Heart right ventricle (tissue), 16 donors: ENCODE measurements at regions not wholly inside any gene's neighbourhood (a gene's known extent, or its start where the extent isn't known, plus 50 kb on each side); places are given as distances from the start of the nearest gene placed in this dataset.
"Not testable (repeated sequence)": the region's sequence is repeated elsewhere in the genome, so short reads cannot be mapped to it uniquely, and the experiment has no call there.

ENCODE experiments used
- ATAC-seq, 8 donors: fragments of 200-7000 bp; cut with Tn5 transposase; one replicate each; pipeline ENCODE4 v1.9.1; 2020; ENCODE audit warnings: mild to moderate bottlenecking in 8 of 8, moderate library complexity in 8 of 8, moderate number of reproducible peaks in 1 of 8
- DNase-seq, 2 donors: peaks; one replicate each; pipeline ENCODE4 v3.0.0-alpha.2; 2020
- H3K27ac ChIP-seq, 10 donors: fragments of 200-600 bp; sonication (generic) in 2 of 10; one replicate each; pipeline versions ENCODE4 v1.5.0 to v1.8.0; 2020 to 2022; ENCODE audit warnings: mild to moderate bottlenecking in 3 of 10
- H3K27me3 ChIP-seq, 7 donors: fragments of 200-600 bp; one replicate each; pipeline ENCODE4 v1.8.0; 2021 to 2022; ENCODE audit warnings: mild to moderate bottlenecking in 2 of 7
- H3K36me3 ChIP-seq, 9 donors: fragments of 200-600 bp; sonication (generic) in 1 of 9; one replicate each; pipeline versions ENCODE4 v1.5.0 to v1.8.0; 2020 to 2022; ENCODE audit warnings: mild to moderate bottlenecking in 2 of 9
- H3K4me1 ChIP-seq, 9 donors: fragments of 200-600 bp; sonication (generic) in 1 of 9; one replicate each; pipeline versions ENCODE4 v1.5.0 to v1.8.0; 2020 to 2022; ENCODE audit warnings: mild to moderate bottlenecking in 4 of 9
- H3K4me3 ChIP-seq, 10 donors: fragments of 200-600 bp; sonication (generic) in 2 of 10; one replicate each; pipeline versions ENCODE4 v1.5.0 to v1.8.0; 2020 to 2022; ENCODE audit warnings: mild to moderate bottlenecking in 7 of 10, moderate library complexity in 2 of 10
- H3K9me3 ChIP-seq, 11 donors: fragments of 200-600 bp in 10 of 11; sonication (generic) in 2 of 11; one replicate each; pipeline versions ENCODE4 v1.5.0 to v1.8.0; 2013 to 2022; ENCODE audit warnings: mild to moderate bottlenecking in 2 of 11, control low read depth in 1 of 11, moderate library complexity in 1 of 11
- CTCF ChIP-seq, 9 donors: fragments of 200-600 bp; sonication (generic) in 2 of 9; IDR thresholded peaks; one replicate each; pipeline versions ENCODE4 v1.5.0 to v1.8.0; 2021 to 2022; ENCODE audit warnings: antibody characterized with exemption in 9 of 9, mild to moderate bottlenecking in 5 of 9, moderate library complexity in 1 of 9
- WGBS, 2 donors: extraction: QIAGEN DNeasy Blood & Tissue Kit; methylation state at CpG; one replicate each; pipeline ENCODE4 v1.1.7; 2013; ENCODE audit warnings: inconsistent platforms in 1 of 2; 5-methylcytosine and 5-hydroxymethylcytosine counted together
- intact Hi-C, 10 donors: fragments of 100-400 bp; cut with DNase I; formaldehyde crosslinking; loops; one replicate each; pipeline versions ENCODE4 v1.11.1 to v1.14.2; 2022
- donor health status: Arrhythmogenic right ventricular cardiomyopathy.
- donor health status: ischemic (EF 13 %, LVEDD 7.1; RV severe dilation, severe dysfunction).
- donor health status: healthy with polysubstance abuse.
- donor health status: DM: no; HTN: yes; CAD: no.
- donor health status: DM: no; HTN: no; CAD: no.
- donor health status: ischemic (EF 25% LVEDD 6.9; RV normal size, moderate dysfunction).
- donor health status: ischemic (EF 25% LVEDD 5.7; RV mildly dilated, moderate dysfunction).
- donor health status: healthy.
- donor health status: DM: yes; HTN: yes; CAD: no.
- donor health status: Ischemic cardiomyopathy.
- donor health status: ischemic (EF 35%, LVEDD 5.7; RV mildly dilated, moderate dysfunction).
- donor health status: nonischemic (EF 11% LVEDD 7.7; RV severe dilation, severe dysfunction).
- donor health status: DM: yes; HTN: yes; CAD: no.
- donor health status: PGD.
- donor health status: ischemic (EF 29% LVEDD 5.4; RV normal size, mild dysfunction).
- donor health status: nonischemic (EF 23%, LVEDD 6.1; RV moderate dilation, normal function).

- 49 to 67% methylated on average over 1 of the region's 1 CpG for WGBS, 2 donors
- peaks cover 0 to 39% (median 0%) of the 10 kb centered on the region in 11 donors for H3K9me3 ChIP-seq
- no peak for TF ChIP-seq CTCF (IDR thresholded peaks at IDR 0.05)
- no peaks in the 10 kb centered on the region for H3K36me3 ChIP-seq
- H3K4me3 ChIP-seq: no peak overlapping the region
- intact Hi-C loops: no loop called here
- no peak overlapping the region for H3K27ac ChIP-seq
- no peaks in the 10 kb centered on the region for H3K27me3 ChIP-seq
- no peak for ATAC-seq
- no peaks in the 10 kb centered on the region for H3K4me1 ChIP-seq
- DNase-seq: no peak
Observed at GRCh38 chr10:81733542-81733941, 141.5 kb upstream of the NRG3 start.

GRCh38 chr10:81735167-81735566 lies 139.8 kb upstream of the NRG3 start:
- ATAC-seq, H3K36me3 ChIP-seq, H3K4me3 ChIP-seq, DNase-seq, H3K4me1 ChIP-seq, H3K27ac ChIP-seq, H3K27me3 ChIP-seq, intact Hi-C loops: not testable (repeated sequence)
- peaks cover 0 to 39% (median 0%) of the 10 kb centered on the region in 11 donors for H3K9me3 ChIP-seq
- WGBS, 2 donors: 79 to 82% methylated on average over 9 of the region's 9 CpGs

- no peaks in the 10 kb centered on the region for H3K4me1 ChIP-seq
Observed at GRCh38 chr10:81759111-81759510, 115.9 kb upstream of the NRG3 start.

GRCh38 chr10:81784111-81784597 lies 90.8 kb upstream of the NRG3 start:
- peaks cover 0 to 44% (median 0%) of the 10 kb centered on the region in 11 donors for H3K9me3 ChIP-seq
- no peak for DNase-seq
- ATAC-seq: no peak
- H3K27me3 ChIP-seq: no peaks in the 10 kb centered on the region
- WGBS, 2 donors: 89 to 91% methylated on average over 28 to 31 of the region's 31 CpGs
- H3K4me1 ChIP-seq: no peaks in the 10 kb centered on the region
- no peaks in the 10 kb centered on the region for H3K36me3 ChIP-seq
- intact Hi-C loops: no loop called here
- H3K4me3 ChIP-seq: no peak overlapping the region
- no peak overlapping the region for H3K27ac ChIP-seq
- no peak for TF ChIP-seq CTCF (IDR thresholded peaks at IDR 0.05)

More at GRCh38 chr10:81759111-81759510, 115.9 kb upstream of the NRG3 start:
- no peak for TF ChIP-seq CTCF (IDR thresholded peaks at IDR 0.05)
- WGBS, 2 donors: 76 to 78% methylated on average over 2 of the region's 2 CpGs
- DNase-seq (no peak), ATAC-seq (no peak)
- no peak overlapping the region for H3K27ac ChIP-seq
- no peaks in the 10 kb centered on the region for H3K27me3 ChIP-seq
- no peaks in the 10 kb centered on the region for H3K36me3 ChIP-seq
- intact Hi-C loops: no loop called here
- H3K9me3 ChIP-seq: peaks cover 0 to 13% (median 0%) of the 10 kb centered on the region in 11 donors
- no peak overlapping the region for H3K4me3 ChIP-seq

- Histone ChIP-seq H3K9me3 (peaks cover 0 to 2% (median 0%) of the 10 kb centered on the region in 11 donors), H3K27ac (no peak overlapping the region), H3K27me3 (no peaks in the 10 kb centered on the region), H3K4me1 (no peaks in the 10 kb centered on the region), H3K4me3 (no peak overlapping the region), H3K36me3 (no peaks in the 10 kb centered on the region)
- no peak for TF ChIP-seq CTCF (IDR thresholded peaks at IDR 0.05)
- DNase-seq (no peak), ATAC-seq (no peak)
- intact Hi-C loops: no loop called here
- WGBS, 2 donors: 77 to 87% methylated on average over 2 of the region's 2 CpGs
Observed at GRCh38 chr10:81792729-81793128, 82.3 kb upstream of the NRG3 start.
